GM06990 (cell line): ENCODE measurements at regions not wholly inside any gene's neighbourhood (a gene's known extent, or its start where the extent isn't known, plus 50 kb on each side); places are given as distances from the start of the nearest gene placed in this dataset.

Experiments
- DNase-seq: peaks from one replicate; pipeline ENCODE4 v3.0.0-alpha.2; 2011; ENCODE audit not compliant: insufficient read length; ENCODE audit errors: extremely low read depth
- H3K27me3 ChIP-seq: replicated peaks from 2 replicates; pipeline ENCODE4 v1.6.0; 2011; ENCODE audit warnings: low read length; ENCODE audit not compliant: control insufficient read depth, insufficient read depth
- H3K36me3 ChIP-seq: 2 replicates; pipeline ENCODE4 v1.5.1; 2011; ENCODE audit warnings: low read length; ENCODE audit not compliant: control insufficient read depth, insufficient read depth
- H3K4me3 ChIP-seq: replicated peaks from 2 replicates; pipeline ENCODE4 v1.5.1; 2011; ENCODE audit warnings: low read depth, mild to moderate bottlenecking, control low read depth, low read length
- TF ChIP-seq, protein P1 (sequence below): IDR thresholded peaks from 2 replicates; pipeline ENCODE4 v1.5.1; 2011; ENCODE audit warnings: low read length, control low read depth, mild to moderate bottlenecking, inconsistent platforms; ENCODE audit not compliant: insufficient read depth, poor library complexity, severe bottlenecking

DNA sequence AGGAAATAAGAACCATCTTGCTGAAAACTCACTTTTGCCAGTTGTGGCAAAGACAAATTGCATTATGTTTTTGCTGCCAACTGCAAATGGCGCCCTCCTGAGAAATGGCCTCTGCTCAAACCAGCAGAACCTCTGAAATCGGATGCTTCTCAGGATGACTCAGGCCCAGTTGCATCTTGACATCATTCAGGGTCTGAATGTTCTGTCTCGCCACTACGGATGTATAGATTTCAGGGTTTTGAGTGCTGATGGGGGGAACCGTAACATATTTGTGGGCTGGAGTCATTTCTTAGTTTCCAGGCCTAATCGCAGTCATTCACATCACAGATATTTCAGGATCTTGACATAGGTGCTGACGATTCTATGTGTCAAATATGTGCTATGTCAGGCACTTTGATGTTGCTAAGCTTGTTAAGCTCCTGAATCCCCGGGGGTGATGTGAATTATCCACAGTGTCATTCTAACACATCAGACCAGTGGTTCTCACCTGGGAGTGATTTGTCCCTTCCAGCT lies 207.1 kb downstream of the NFATC2 start:
- peak; percentile 25 for DNase-seq
- no peak overlapping the region for H3K4me3 ChIP-seq
- H3K36me3 ChIP-seq, result no peaks in the 10 kb centered on the region
- TF ChIP-seq, protein P1, sequence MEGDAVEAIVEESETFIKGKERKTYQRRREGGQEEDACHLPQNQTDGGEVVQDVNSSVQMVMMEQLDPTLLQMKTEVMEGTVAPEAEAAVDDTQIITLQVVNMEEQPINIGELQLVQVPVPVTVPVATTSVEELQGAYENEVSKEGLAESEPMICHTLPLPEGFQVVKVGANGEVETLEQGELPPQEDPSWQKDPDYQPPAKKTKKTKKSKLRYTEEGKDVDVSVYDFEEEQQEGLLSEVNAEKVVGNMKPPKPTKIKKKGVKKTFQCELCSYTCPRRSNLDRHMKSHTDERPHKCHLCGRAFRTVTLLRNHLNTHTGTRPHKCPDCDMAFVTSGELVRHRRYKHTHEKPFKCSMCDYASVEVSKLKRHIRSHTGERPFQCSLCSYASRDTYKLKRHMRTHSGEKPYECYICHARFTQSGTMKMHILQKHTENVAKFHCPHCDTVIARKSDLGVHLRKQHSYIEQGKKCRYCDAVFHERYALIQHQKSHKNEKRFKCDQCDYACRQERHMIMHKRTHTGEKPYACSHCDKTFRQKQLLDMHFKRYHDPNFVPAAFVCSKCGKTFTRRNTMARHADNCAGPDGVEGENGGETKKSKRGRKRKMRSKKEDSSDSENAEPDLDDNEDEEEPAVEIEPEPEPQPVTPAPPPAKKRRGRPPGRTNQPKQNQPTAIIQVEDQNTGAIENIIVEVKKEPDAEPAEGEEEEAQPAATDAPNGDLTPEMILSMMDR, result no peak
- no peaks in the 10 kb centered on the region for H3K27me3 ChIP-seq

DNA sequence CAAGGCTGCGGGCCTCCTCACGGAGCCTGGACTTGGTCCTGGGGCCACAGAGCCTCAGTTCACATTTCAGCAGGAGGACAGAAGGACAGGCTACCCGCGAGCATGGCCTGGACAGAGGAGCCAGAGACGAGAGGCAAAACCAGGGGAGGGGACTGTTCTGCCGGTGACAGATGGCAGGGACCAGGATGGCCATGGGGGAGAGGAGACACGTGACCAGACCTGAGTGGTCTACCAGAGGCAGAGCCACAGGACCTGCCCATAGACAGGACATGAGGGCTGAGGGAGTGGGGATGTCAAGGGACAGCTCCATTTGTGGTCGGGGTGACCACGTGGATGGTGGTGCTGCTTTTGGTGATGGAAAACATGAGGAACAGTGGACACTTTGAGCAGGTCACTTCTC lies 207.9 kb downstream of the NFATC2 start:
- Histone ChIP-seq H3K36me3 (no peaks in the 10 kb centered on the region), H3K27me3 (no peaks in the 10 kb centered on the region), H3K4me3 (no peak overlapping the region)
- no peak for DNase-seq
- TF ChIP-seq, protein P1, result no peak

DNA sequence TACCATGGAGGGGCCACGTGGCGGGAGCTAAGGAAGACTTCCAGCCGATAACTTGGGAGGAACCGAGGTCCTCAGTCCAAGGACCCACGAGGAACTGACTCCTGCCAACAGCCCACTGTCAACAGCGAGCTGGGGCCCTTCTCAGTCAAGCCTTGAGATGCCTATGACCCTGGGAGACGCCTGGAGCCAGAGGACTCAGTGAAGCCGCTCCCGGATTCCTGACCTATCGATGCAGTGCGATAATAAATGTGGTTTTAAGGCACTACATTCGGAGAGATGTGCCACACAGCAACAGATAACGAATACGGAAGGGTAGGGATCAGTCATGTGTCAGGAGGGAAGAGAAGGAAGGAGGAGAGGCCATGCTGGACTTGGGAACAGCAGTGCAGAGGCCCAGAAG lies 208.5 kb downstream of the NFATC2 start:
- no peaks in the 10 kb centered on the region for H3K27me3 ChIP-seq
- H3K4me3 ChIP-seq, result no peak overlapping the region
- no peak for DNase-seq
- TF ChIP-seq, protein P1, result no peak
- no peaks in the 10 kb centered on the region for H3K36me3 ChIP-seq

DNA sequence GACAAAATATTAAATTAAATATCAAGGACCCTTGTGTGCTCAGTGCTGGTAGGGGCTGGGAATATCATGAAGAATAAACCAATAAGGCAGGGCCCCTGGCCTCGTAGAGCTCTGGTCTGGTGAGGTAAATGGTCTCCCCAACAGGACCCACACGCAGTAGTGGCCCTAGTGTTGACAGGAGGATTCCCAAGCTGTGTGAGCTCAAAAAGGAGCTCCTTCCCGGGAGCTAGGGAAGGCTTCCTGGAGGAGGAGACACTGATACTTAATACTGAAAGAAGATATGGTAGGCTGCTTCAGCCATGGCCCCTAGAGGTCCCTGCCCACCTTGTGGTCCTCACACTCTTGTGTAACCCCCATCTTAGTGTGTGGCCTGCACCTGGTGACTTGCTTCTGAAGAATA lies 209.1 kb downstream of the NFATC2 start:
- H3K36me3 ChIP-seq, result no peaks in the 10 kb centered on the region
- DNase-seq, result no peak
- no peak overlapping the region for H3K4me3 ChIP-seq
- H3K27me3 ChIP-seq, result no peaks in the 10 kb centered on the region
- TF ChIP-seq, protein P1, result no peak

DNA sequence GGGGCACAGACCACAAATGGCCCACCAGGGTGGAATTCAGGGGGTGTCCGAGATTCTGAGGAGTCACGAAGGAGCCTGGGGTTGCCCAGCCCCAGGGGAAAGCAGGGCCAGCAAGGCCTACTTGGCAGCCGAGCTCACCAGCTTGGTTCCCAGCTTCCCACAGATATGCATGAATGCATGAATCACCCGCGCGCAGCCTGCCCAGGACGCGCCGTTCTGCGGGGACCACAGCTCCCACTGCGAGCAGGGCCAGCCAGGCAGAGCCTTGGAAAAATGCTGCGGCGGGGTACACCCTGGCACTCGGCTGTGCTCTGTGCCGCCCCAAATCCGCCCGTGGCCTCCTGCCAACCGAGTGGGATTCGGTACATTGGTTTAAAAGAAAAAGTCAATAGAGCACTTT lies 211.0 kb downstream of the NFATC2 start:
- H3K27me3 ChIP-seq, result no peaks in the 10 kb centered on the region
- TF ChIP-seq, protein P1, result no peak
- no peak overlapping the region for H3K4me3 ChIP-seq
- no peak for DNase-seq
- no peaks in the 10 kb centered on the region for H3K36me3 ChIP-seq

DNA sequence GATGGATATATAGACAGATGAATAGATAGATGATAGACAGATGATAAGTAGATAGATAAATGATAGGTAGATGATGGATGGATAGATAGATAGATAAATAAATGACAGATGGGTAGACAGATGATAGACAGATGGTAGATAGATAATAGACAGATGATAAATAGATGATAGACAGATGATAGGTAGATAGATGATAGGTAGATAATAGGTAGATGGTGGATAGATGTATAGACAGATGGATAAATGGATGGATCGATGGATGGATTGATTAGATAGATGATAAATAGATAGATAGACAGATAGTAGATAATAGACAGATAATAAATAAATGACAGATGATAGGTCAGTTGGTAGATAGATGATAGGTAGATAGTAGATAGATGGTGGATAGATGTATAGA lies 212.7 kb downstream of the NFATC2 start:
- no peak overlapping the region for H3K4me3 ChIP-seq
- DNase-seq, result no peak
- TF ChIP-seq, protein P1, result no peak
- H3K36me3 ChIP-seq, result no peaks in the 10 kb centered on the region
- H3K27me3 ChIP-seq, result no peaks in the 10 kb centered on the region
